H1 (cell line): ENCODE measurements at regions not wholly inside any gene's neighbourhood (a gene's known extent, or its start where the extent isn't known, plus 50 kb on each side); places are given as distances from the start of the nearest gene placed in this dataset.

Source experiments
- CTCF ChIA-PET: fragments of 300-600 bp; sonication (Branson Sonifier 250); formaldehyde crosslinking; loops from one replicate; lab custom pipeline; 2021; ENCODE audit not compliant: partially characterized antibody; lab: Charles Lee
- POLR2A ChIA-PET: fragments of 300-600 bp; sonication (Branson Sonifier 250); formaldehyde crosslinking; loops from one replicate; lab custom pipeline; 2021; ENCODE audit warnings: inconsistent platforms; ENCODE audit not compliant: partially characterized antibody; lab: Charles Lee
- DNase-seq, 2 experiments: peaks; one replicate each; pipeline versions ENCODE4 v3.0.0 to v3.0.0-alpha.2; 2010 to 2022; ENCODE audit warnings: low spot score in 2 of 2, low read depth in 1 of 2, mixed read lengths in 1 of 2
- FAIRE-seq: peaks from 2 replicates; lab custom pipeline; 2011; peaks lifted over from hg19 to GRCh38; lab: Jason Lieb, UNC
- H2AFZ ChIP-seq: 2 replicates; pipeline ENCODE4 v1.8.1; 2012; ENCODE audit warnings: low read length, inconsistent platforms
- H2AK5ac ChIP-seq: 2 replicates; pipeline ENCODE4 v1.6.1; 2013; ENCODE audit warnings: low read depth, low read length
- H2BK120ac ChIP-seq: replicated peaks from 2 replicates; pipeline ENCODE3; 2013; ENCODE audit warnings: low read depth, low read length, inconsistent platforms
- H2BK12ac ChIP-seq: 2 replicates; pipeline ENCODE4 v1.6.1; 2013; ENCODE audit warnings: low read depth, low read length
- H2BK15ac ChIP-seq: 2 replicates; pipeline ENCODE4 v1.6.1; 2013; ENCODE audit warnings: low read length
- H2BK20ac ChIP-seq: 2 replicates; pipeline ENCODE4 v1.6.1; 2013; ENCODE audit warnings: low read length
- H2BK5ac ChIP-seq: 2 replicates; pipeline ENCODE4 v1.6.1; 2013; ENCODE audit warnings: low read depth, low read length
- H3K14ac ChIP-seq: 2 replicates; pipeline ENCODE4 v1.6.1; 2013; ENCODE audit warnings: inconsistent platforms; ENCODE audit not compliant: insufficient read length
- H3K18ac ChIP-seq: 2 replicates; pipeline ENCODE4 v1.6.1; 2013; ENCODE audit warnings: low read length; ENCODE audit errors: extremely low read depth
- H3K23ac ChIP-seq: 2 replicates; pipeline ENCODE4 v1.6.1; 2013; ENCODE audit warnings: inconsistent platforms; ENCODE audit not compliant: insufficient read length
- H3K23me2 ChIP-seq: 2 replicates; pipeline ENCODE4 v1.6.1; 2013; ENCODE audit warnings: low read depth, low read length
- H3K27ac ChIP-seq: 2 replicates; pipeline ENCODE4 v1.6.1; 2011; ENCODE audit warnings: low read depth, low read length, inconsistent platforms
- H3K27me3 ChIP-seq, 4 experiments: replicated peaks in 1 of 4; 1 replicate in 1 of 4; 2 replicates in 3 of 4; pipeline versions ENCODE4 v1.6.1 to v1.8.1; 2011 to 2013; ENCODE audit warnings: low read length in 3 of 4, mild to moderate bottlenecking in 3 of 4, inconsistent platforms in 2 of 4, mixed read lengths in 2 of 4, moderate library complexity in 1 of 4; ENCODE audit not compliant: control insufficient read depth in 3 of 4, insufficient read depth in 3 of 4; ENCODE audit errors: extremely low read depth in 1 of 4
- H3K36me3 ChIP-seq, 4 experiments: 2 replicates each; pipeline versions ENCODE4 v1.6.1 to v1.8.1; 2011 to 2013; ENCODE audit warnings: mild to moderate bottlenecking in 4 of 4, low read length in 3 of 4, moderate library complexity in 2 of 4, control low read depth in 1 of 4, inconsistent platforms in 1 of 4; ENCODE audit not compliant: insufficient read depth in 4 of 4, control insufficient read depth in 2 of 4
- H3K4ac ChIP-seq: replicated peaks from 2 replicates; pipeline ENCODE3; 2013; ENCODE audit warnings: low read length, low read depth, mixed read lengths, inconsistent platforms; ENCODE audit not compliant: insufficient read length
- H3K4me1 ChIP-seq, 4 experiments: replicated peaks in 1 of 4; 1 replicate in 1 of 4; 2 replicates in 3 of 4; pipeline versions ENCODE4 v1.6.1 to v1.8.1; 2011 to 2013; ENCODE audit warnings: low read length in 3 of 4, inconsistent platforms in 2 of 4, mixed read lengths in 1 of 4; ENCODE audit not compliant: insufficient read depth in 4 of 4, control insufficient read depth in 3 of 4
- H3K4me2 ChIP-seq, 2 experiments: 2 replicates each; pipeline versions ENCODE4 v1.6.1 to v1.8.1; 2011 to 2013; ENCODE audit warnings: low read depth in 2 of 2, low read length in 2 of 2, control low read depth in 1 of 2, inconsistent platforms in 1 of 2, mild to moderate bottlenecking in 1 of 2; ENCODE audit not compliant: insufficient read depth in 1 of 2
- H3K4me3 ChIP-seq, 4 experiments: fragments of 200-600, 300-600 bp in 1 of 4; sonication (generic), shearing (Covaris generic), sonication (Bioruptor Twin) in 1 of 4; 2 replicates each; pipeline versions ENCODE4 v1.5.1 to v1.8.1; 2011 to 2016; ENCODE audit warnings: low read length in 4 of 4, low read depth in 3 of 4, control low read depth in 2 of 4, inconsistent platforms in 2 of 4, mild to moderate bottlenecking in 2 of 4, mixed read lengths in 1 of 4, moderate library complexity in 1 of 4; ENCODE audit not compliant: insufficient read depth in 2 of 4; ENCODE audit errors: extremely low read depth in 1 of 4
- H3K56ac ChIP-seq: replicated peaks from 2 replicates; pipeline ENCODE3; 2013; ENCODE audit warnings: low read depth, mild to moderate bottlenecking, mixed read lengths, low read length, inconsistent platforms; ENCODE audit not compliant: insufficient read length
- H3K79me1 ChIP-seq: 2 replicates; pipeline ENCODE4 v1.6.1; 2013; ENCODE audit warnings: low read depth, low read length, control low read depth
- H3K79me2 ChIP-seq, 2 experiments: 2 replicates each; pipeline versions ENCODE4 v1.6.1 to v1.8.1; 2012 to 2013; ENCODE audit warnings: low read length in 2 of 2, mild to moderate bottlenecking in 2 of 2, inconsistent platforms in 1 of 2; ENCODE audit not compliant: insufficient read depth in 2 of 2, control insufficient read depth in 1 of 2
- H3K9ac ChIP-seq, 4 experiments: replicated peaks in 1 of 4; 1 replicate in 1 of 4; 2 replicates in 3 of 4; pipeline versions ENCODE4 v1.6.1 to v1.8.1; 2011 to 2013; ENCODE audit warnings: low read depth in 3 of 4, low read length in 3 of 4, control low read depth in 2 of 4, mild to moderate bottlenecking in 2 of 4, moderate library complexity in 2 of 4, inconsistent platforms in 1 of 4; ENCODE audit errors: extremely low read depth in 1 of 4
- H3K9me3 ChIP-seq, 2 experiments: 2 replicates each; pipeline versions ENCODE4 v1.6.1 to v1.8.1; 2012 to 2013; ENCODE audit warnings: mild to moderate bottlenecking in 2 of 2, moderate library complexity in 2 of 2, control low read depth in 1 of 2, inconsistent platforms in 1 of 2, low read depth in 1 of 2, low read length in 1 of 2, mixed read lengths in 1 of 2; ENCODE audit not compliant: insufficient read depth in 2 of 2
- H4K20me1 ChIP-seq, 2 experiments: replicated peaks in 1 of 2; 2 replicates each; pipeline versions ENCODE3 to v1.8.1; 2011 to 2013; ENCODE audit warnings: inconsistent platforms in 2 of 2, low read length in 2 of 2, mild to moderate bottlenecking in 1 of 2; ENCODE audit not compliant: insufficient read depth in 2 of 2, control insufficient read depth in 1 of 2
- H4K5ac ChIP-seq: 2 replicates; pipeline ENCODE4 v1.6.1; 2013; ENCODE audit warnings: low read length, low read depth, mixed read lengths, inconsistent platforms; ENCODE audit not compliant: insufficient read length
- H4K8ac ChIP-seq: 2 replicates; pipeline ENCODE4 v1.8.0; 2013; ENCODE audit warnings: mild to moderate bottlenecking, moderate library complexity, low read length, inconsistent platforms; ENCODE audit not compliant: insufficient read depth; ENCODE audit errors: extremely low read depth
- H4K91ac ChIP-seq: replicated peaks from 2 replicates; pipeline ENCODE3; 2013; ENCODE audit warnings: low read length, mixed read lengths, inconsistent platforms; ENCODE audit not compliant: insufficient read length
- ASH2L ChIP-seq: fragments of 200-600, 300-600 bp; sonication (generic); IDR thresholded peaks from one replicate; pipeline ENCODE4 v1.7.1; 2017; ENCODE audit warnings: low read length
- CBX5 ChIP-seq: fragments of 300-800, 300-1000 bp; sonication (generic); IDR thresholded peaks from 2 replicates; pipeline ENCODE4 v1.7.1; 2016; ENCODE audit warnings: antibody characterized with exemption, low read length, low read depth
- CTCF ChIP-seq, 3 experiments: IDR thresholded peaks; 1 replicate in 2 of 3; 2 replicates in 1 of 3; pipeline versions ENCODE4 v1.5.1 to v1.6.1; 2011; ENCODE audit warnings: low read length in 3 of 3, mild to moderate bottlenecking in 3 of 3, inconsistent platforms in 2 of 3, low read depth in 1 of 3, moderate library complexity in 1 of 3; ENCODE audit not compliant: insufficient read depth in 1 of 3; ENCODE audit errors: control extremely low read depth in 1 of 3
- MAFK ChIP-seq: IDR thresholded peaks from 2 replicates; pipeline ENCODE4 v1.6.1; 2012; ENCODE audit warnings: low read depth, mild to moderate bottlenecking, improper control_type of control experiment, low read length
- RAD21 ChIP-seq, 2 experiments: IDR thresholded peaks in 1 of 2; conservative IDR thresholded peaks in 1 of 2; 2 replicates each; pipeline ENCODE4 v1.6.1; 2011; ENCODE audit warnings: low read depth in 2 of 2, low read length in 2 of 2, improper control_type of control experiment in 1 of 2, inconsistent platforms in 1 of 2, mild to moderate bottlenecking in 1 of 2, moderate library complexity in 1 of 2
- TAF1 ChIP-seq: IDR thresholded peaks from 2 replicates; pipeline ENCODE4 v1.6.1; 2011; ENCODE audit warnings: mild to moderate bottlenecking, low read depth, low read length
- WGBS, 2 experiments: shearing (Covaris generic) in 1 of 2; methylation state at CpG; one replicate each; pipeline versions ENCODE4 v1.1.6 to v1.1.7; 2013 to 2015; ENCODE audit warnings: low lambda C conversion rate in 2 of 2, mixed read lengths in 2 of 2, inconsistent platforms in 1 of 2, low coverage in 1 of 2, missing lambda C conversion rate in 1 of 2; ENCODE audit not compliant: insufficient replicate concordance in 2 of 2, insufficient coverage in 1 of 2, insufficient read length in 1 of 2; ENCODE audit errors: extremely low coverage in 1 of 2, missing lambda C conversion rate in 1 of 2; 5-methylcytosine and 5-hydroxymethylcytosine counted together

DNA sequence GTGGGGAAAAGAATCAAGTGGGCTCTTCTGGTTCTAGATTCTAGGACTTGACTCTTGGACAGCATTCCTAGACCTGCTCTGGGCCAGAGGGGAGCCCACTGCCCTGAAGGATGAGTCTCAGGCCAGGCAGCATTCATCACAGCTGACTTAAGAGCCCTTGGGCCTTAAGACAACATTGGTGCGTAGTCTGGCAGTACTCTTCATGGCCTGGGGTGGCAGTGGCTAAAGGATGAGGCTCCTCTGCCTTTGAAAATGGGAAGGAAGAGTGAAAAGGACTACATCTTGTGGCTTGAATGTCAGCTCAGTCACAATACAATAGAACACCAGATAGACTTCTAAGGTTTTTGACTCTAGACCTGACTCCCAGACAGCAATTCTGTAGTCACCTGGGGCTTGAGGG, 1415.1 kb upstream of the PRMT6 start:
- no peaks in the 10 kb centered on the region for H3K27me3 ChIP-seq

More for the DNA sequence above, 1415.1 kb upstream of the PRMT6 start:
- Histone ChIP-seq H3K9ac (no peak overlapping the region), H3K79me1 (no peaks in the 10 kb centered on the region), H3K4me2 (no peak overlapping the region), H3K4ac (no peak overlapping the region), H2AK5ac (no peak overlapping the region), H2BK12ac (no peak overlapping the region), H2BK5ac (no peak overlapping the region), H4K91ac (no peak overlapping the region), H3K4me3 (no peak overlapping the region), H3K36me3 (no peaks in the 10 kb centered on the region), H3K9me3 (no peaks in the 10 kb centered on the region), H2AFZ (peak overlapping the region; percentile 80; the same call in 1 of the 2 replicates), H2BK120ac (no peak overlapping the region), H4K20me1 (no peaks in the 10 kb centered on the region), H3K79me2 (no peaks in the 10 kb centered on the region), H3K18ac (no peak overlapping the region), H3K14ac (no peak overlapping the region), H3K23me2 (no peaks in the 10 kb centered on the region), H3K27ac (no peak overlapping the region), H3K56ac (no peak overlapping the region), H2BK15ac (no peak overlapping the region), H3K23ac (no peak overlapping the region), H4K5ac (no peak overlapping the region), H2BK20ac (no peak overlapping the region), H3K4me1 (no peaks in the 10 kb centered on the region), H4K8ac (no peak overlapping the region)
- ChIA-PET POLR2A (no interaction called here), CTCF (interaction anchor here (1.9 kb wide), 1 partner anchor 14 kb away, joined by 5 read pairs; no protein-coding TSS in a partner anchor)
- 100% methylated on average over 1 of the region's 1 CpG; no CpG with 5 or more reads in 1 of the 2 experiments for WGBS, 2 experiments
- TF ChIP-seq CBX5 (no peak), CTCF (IDR thresholded peaks at IDR 0.05; ENCODE audit: control extremely low read depth in 1 of 3, insufficient read depth in 1 of 3, low read depth in 1 of 3, low read length in 3 of 3) (peak in 1 of 3 experiments; percentile 36; a peak in 2 of 4 replicates), MAFK (no peak), RAD21 (IDR thresholded peaks at IDR 0.05 in 1 of 2, conservative IDR thresholded peaks at IDR 0.05 in 1 of 2; ENCODE audit: low read depth in 2 of 2, low read length in 2 of 2) (peak; percentile 14 to 29; a peak in 3 of 4 replicates), TAF1 (no peak), ASH2L (no peak)
- no peak for DNase-seq
- FAIRE-seq: no peak
